Hematopoietic multipotent progenitor cell treated with erythropoietin and hydrocortisone succinate and interleukin-3 and kit ligand, for 17 days (in vitro differentiated cells): ENCODE measurements at regions not wholly inside any gene's neighbourhood (a gene's known extent, or its start where the extent isn't known, plus 50 kb on each side); places are given as distances from the start of the nearest gene placed in this dataset.
"Not testable (repeated sequence)": the region's sequence is repeated elsewhere in the genome, so short reads cannot be mapped to it uniquely, and the experiment has no call there.

Experiments used
- DNase-seq: peaks from one replicate; pipeline ENCODE4 v3.0.0-alpha.2; 2015; ENCODE audit warnings: low spot score

DNA sequence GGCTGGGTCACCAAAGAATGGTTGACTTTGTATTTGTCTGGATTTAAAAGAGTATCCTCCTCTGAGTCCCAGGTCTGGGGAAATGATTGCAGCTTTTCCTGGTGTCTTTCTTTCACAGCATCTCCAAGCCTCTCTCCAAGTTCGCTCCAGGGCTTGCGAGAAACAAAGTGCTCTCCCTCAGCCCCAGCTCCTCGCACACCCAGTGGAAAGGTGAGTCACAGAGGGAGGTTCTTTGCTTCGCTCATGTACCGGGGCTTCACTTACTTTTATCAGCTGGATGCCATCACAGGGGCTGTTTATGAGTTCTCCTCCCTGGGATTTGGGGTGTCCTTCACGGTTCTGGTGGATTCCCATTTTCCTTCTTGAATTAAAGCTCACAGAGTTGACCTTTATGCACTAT lies 252.2 kb upstream of the PLPP4 start:
- no peak for DNase-seq

DNA sequence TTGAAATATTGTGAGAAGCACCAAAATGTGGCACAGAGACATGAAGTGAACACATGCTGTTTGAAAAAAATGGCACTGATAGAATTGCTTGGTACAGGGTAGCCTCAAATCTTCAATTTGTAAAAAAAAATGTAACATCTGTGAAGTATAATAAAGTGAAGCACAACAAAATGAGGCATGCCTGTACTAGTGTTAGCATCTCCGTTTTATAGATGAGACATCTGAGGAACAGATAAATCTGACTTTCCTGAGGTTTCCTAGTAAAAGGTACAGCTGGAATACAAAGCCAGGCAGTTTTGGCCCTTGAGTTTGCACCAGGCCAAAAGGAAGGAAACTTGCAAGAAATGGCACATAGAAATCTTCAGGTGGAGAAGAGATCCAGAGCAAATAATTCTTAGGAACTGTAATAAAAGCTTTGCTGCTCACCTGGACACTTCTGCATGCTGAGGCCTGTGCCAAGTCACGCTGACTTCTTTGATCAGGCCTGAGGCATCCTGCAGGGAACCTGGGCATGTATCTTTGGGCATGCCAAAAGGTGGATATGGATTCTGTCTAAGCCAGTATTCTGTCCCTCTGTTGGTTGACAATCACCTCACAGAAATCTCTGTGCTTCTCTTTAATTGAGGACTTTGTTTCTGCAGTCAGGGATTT lies 251.5 kb upstream of the PLPP4 start:
- no peak for DNase-seq

DNA sequence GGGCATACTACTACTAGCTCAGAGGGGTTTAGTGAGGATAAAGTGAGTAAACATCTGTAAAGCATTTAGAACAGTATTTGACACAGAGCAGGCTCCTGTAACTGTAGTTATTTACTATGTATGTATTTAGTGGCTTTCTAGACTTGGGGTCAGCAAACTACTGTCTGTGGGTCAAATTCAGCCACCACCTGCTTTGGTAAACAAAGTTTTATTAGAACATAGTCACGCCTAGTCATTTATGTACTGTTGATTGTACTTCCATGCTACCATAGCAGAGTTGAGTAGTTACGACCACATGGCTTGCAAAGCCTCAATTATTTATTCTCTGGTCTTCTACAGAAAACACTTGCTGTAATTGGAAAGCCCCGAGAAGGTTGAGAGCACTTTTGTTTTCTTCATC lies 248.5 kb upstream of the PLPP4 start:
- DNase-seq: no peak

DNA sequence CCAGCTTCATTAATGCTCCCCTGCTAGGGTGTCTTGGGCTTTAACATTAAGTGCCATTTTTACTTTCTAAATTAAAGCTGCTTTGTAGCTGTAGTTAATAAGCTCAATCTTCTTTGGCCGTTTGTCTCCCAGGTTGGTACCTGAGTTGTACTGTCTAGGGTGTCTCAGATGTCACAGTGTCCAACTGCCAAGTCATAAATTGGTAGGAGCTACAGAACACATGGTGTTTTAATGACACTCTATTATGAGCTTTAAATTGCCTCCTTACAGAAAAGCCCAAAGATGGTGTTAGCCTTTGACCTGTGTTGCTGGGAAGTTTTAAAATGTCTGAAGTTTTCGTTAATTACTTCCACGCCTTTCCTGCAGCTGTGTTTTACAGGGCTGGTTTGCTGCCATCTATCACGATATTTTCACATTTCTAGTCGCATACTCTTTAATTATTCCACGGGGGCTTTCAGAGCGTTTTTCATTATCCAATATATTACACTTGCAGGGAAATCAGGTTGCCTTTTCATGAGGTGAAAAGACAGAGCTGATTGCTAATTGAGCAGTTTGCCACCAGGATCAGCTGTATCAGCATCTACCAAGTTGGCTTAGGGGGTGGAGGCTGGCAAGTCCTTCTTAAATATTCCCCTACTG lies 247.8 kb upstream of the PLPP4 start:
- no peak for DNase-seq

DNA sequence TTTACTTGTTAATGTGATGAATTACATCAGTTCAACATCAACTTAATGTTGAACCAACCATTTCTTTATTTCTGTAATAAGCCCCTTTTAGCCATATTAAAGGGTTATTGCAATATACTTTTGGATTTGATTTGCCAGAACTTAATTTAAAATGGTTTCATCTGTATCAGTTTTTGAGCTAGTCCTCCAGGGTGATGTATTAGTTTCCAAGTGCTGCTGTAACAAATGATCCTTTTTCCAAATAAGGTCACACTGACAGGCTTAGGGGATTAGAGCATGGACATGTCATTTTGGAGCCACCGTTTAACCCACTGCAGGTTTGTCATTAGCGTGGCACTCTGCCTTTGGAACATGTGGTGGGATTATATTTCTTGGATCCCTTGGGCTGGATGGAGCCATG lies 244.8 kb upstream of the PLPP4 start:
- no peak for DNase-seq

DNA sequence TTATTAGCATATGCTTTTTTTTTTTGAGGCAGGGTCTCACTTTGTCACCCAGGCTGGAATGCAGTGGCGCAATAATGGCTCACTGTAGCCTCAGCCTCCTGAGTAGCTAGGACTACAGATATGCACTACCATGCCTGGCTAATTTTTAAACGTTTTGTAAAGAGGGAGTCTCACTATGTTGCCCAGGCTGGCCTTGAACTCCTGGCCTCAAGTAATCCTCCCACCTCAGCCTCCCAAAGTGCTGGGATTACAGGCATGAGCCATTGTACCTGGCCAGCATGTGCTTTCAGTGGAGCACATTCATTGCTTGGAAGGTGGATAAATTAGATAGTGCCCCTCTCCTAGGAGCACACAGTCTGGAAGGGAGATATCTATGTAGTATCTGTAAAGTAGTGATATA lies 243.7 kb upstream of the PLPP4 start:
- not testable (repeated sequence) for DNase-seq

DNA sequence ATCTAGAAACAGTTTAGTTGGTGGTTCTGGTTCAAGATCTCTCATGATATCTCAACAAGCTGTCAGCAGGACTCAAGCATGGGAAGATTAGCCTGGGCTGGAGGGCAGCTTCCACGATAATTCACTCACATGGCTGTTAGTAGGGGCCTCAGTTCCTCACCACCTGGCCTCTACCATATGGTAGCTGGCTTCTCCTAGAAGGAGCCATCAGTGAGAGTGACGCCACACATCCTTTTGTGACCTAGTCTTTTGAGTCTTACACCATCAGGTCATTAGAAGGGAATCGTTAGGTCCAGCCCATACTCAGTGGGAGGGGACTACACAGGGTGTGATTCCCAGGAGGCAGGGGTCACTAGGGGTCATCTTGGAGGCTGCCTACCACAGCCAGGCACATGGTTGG lies 239.3 kb upstream of the PLPP4 start:
- no peak for DNase-seq

DNA sequence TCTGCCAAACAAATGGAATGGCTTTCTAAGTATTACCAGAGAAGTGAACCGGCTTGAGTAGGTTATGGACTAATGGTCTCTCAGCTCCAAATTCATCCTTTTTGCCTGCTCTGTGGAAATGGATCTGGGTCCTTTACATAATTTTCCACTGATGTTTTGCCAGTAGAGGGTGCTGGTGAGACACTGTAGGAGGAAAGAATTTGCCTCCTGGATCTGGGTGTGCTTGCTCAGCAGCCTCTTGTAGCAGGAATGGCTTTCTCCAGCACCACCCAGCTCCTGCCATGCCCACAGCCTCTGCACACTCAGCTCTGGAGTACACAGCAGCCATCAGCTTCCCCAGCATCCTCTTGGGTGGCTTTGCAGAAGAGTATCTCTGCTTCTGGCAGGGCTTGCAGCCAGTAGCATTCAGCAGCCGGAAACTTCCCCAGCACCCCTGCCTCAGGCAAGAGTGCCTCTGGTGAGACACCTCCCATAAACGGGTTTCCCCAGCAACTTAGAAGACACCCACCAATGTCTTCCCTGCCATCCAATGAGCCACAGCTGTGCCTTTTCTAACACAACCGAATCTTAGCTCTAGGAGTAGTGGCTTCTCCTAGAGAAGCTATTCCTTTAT lies 235.0 kb upstream of the PLPP4 start:
- DNase-seq: peak; percentile 19

DNA sequence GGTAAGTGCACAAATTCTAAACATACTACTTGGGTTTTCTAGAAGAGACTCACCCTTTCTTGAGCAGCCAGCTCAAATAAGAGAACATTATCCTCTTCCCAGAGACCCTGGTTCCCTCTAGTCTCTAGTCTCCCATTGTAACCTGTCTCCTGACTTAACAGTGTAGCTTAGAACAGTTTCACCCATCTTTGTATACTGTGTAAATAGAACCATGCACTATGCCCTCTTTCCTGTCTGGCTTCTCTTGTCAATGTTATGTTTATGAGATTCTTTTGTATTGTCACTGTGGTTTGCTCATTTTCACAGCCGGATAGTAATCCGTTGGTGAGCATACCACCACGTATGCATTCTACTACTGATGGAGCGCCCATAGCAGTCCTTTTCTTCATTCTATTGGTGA lies 227.4 kb upstream of the PLPP4 start:
- no peak for DNase-seq

DNA sequence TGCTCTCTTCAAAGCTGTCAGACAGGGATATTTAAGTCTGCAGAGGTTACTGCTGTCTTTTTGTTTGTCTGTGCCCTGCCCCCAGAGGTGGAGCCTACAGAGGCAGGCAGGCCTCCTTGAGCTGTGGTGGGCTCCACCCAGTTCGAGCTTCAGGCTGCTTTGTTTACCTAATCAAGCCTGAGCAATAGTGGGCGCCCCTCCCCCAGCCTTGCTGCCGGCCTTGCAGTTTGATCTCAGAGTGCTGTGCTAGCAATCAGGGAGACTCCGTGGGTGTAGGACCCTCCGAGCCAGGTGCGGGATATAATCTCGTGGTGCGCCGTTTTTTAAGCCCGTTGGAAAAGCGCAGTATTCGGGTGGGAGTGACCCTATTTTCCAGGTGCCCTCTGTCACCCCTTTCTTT lies 217.3 kb upstream of the PLPP4 start:
- DNase-seq: not testable (repeated sequence)

DNA sequence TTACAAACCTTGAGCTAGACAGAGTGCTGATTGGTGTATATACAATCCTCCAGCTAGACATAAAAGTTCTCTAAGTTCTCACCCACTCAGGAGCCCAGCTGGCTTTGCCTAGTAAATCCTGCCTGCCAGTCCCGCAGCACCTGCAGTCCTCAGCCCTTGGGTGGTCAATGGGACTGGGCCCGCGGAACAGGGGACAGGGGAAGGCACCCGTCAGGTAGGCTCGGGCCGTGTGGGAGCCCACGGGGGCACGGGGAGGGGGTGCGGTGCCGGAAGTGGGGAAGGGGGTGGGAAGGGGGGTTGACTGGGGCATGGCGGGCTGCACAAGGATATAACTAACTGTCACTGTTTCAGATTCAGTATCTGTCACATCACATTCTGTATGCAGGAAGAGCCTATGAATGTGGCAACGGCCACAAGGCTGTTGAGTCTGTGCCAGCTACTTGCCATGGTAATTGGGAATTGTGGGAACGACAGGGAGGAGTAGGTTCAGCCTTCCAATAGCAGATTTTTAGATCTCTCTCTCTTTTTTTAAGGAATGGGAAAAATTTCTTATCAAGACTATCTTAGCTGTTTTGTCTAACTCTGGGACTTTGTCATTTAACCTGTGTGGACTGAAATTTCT lies 205.1 kb upstream of the PLPP4 start:
- DNase-seq: no peak

DNA sequence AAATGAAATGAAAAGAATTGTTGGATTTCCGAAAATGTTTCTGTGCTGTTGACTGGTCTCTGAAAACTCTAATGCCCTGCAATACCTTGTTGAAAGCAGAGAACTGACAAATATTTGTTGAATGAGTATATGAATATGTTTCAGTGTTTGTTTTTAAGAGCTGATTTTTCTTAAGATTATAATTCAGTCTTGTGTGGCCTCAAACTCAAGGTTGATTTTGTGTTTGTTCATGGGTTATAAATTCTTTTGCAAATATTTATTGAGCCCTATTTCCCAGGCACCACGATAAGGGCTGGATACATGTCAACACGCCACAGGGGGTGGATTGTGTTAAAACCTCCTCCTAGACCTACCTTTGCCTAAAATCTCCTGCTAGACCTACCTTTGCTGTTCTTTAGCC lies 203.9 kb upstream of the PLPP4 start:
- DNase-seq: no peak

DNA sequence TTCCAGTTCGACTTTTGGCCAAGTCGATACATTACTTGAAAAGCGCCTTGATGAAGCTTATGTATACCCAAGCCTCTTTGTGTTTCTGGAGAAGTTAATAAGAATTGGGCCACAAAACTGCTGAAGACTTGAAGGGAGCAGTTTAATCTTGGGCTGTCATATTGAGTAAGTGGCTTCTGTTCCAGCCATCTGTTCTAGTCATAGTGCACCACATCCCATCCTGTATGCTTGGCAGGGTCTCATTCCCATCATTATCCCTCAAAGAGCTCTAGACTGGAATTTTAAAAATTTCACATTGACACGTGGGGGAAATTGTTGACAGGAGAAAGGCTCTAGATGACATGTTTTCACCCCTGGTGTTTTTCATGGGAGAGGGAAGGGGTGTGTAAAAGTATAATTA lies 196.6 kb upstream of the PLPP4 start:
- DNase-seq: no peak

DNA sequence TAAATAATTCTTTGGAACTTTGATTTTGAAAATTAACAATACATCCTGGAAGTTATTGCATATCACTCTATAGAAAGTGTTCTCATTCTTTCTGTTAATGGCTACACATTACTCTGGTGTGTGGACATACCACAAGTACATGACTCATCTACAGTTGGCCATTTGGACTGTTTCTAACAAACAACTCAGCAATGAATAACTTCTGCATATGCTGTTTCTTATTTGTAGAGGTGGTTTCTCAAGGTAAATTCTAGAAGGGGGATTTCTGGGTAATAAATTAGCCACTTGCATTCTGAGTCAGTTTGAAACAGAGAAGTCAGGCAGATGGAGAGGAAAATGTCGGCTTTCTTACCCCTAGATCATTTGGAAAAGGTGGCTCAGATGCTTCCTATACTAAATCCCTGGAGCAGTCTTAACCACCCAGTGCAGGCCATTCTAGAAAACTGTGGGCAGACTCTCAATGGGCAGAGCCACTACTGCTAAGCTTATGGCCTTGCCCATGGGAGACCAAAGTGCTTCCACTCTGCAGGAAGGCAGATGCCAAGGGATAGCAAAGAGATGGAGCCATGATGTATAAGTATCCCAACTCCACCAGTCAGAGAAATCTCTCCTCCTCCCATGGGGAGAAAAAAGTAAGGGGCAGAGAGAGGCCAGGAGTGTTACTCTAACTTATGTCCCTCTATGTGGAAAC lies 194.0 kb upstream of the PLPP4 start:
- no peak for DNase-seq

DNA sequence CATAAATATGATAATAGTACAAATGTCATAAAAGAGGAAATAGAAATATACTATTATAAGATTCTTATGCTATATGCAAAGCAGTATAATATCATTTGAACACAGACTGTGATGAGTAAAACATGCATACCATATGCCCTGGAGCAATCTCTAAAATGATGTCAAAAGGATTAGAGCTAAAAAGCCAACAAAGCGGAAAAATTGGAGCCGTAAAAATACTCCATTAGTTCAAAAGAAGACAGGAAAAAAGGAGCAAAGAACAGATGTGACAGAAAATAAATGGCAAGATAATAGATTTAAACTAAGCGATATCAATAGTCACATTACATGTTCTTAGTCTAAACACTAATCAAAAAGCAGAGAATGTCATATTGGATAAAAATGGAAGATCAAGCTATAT lies 191.0 kb upstream of the PLPP4 start:
- no peak for DNase-seq

DNA sequence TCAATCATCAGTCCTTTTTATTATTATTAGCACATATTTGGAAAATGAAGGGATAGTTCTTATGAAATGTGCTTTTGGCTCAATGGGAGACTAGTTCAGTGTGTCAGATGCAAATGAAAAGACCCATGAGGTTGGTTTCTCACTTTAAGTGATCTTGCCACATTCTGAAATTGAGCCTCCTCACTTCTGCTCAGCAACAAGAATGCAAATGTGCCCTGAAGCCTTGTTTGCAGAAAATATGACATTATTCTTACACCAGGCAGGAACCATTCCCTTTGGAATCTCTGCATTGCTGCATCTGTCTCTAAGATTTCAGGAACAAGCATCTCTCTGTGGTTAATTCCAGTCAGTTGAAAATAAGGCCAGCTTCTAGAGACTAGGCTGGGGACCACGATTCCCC lies 186.1 kb upstream of the PLPP4 start:
- DNase-seq: no peak

DNA sequence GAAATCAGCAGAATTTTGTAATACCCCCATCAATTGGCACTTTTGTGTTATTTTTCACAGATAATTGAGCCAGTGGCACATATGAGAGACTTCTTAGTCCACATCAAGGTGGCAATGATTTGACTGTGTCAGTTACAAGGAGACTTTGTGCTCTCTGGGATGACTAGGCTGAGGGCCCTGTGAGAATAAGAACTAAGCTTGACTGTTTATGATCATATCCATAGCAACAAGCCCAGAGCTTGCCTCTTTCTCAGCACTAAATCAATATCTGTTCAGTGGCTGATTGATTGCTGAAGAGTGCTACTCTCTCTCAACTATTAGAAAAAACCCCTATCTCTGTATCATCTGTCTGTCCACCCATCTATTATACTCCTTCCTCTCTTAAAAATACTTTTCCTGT lies 185.3 kb upstream of the PLPP4 start:
- DNase-seq: no peak

DNA sequence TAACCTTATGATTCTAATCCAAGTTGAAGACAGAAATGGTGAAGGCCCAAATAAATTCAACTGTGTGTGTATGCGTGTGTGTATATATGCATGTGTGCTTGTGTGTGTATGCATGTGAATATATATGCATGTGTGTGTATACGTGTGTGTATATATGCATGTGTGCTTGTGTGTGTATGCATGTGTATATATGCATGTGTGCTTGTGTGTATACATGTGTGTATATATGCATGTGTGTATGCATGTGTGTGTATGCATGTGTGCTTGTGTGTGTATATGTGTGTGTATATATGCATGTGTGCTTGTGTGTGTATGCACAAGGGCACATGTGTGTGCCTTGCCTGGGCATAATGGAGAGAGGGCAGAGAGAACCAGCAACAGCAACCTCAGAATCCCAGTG lies 184.7 kb upstream of the PLPP4 start:
- no peak for DNase-seq

DNA sequence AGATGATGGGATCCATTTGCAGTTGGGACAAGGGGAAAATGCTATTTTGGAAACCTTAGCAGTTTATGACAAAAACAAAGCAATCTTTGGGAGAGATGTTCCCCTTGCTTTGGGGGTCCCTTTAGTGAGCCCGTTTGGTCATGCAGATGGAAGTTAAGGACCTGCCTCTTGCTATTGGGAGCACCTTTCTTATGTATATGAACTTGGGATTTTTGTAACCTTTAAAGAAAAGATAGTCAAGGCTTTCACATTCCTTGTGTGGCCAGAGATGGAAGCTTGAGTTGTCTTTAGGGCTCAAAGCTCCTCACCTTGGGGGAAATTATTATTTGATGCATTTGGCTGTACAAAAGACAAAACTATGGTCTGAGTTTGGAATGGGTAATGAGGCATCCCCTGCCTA lies 179.0 kb upstream of the PLPP4 start:
- no peak for DNase-seq

DNA sequence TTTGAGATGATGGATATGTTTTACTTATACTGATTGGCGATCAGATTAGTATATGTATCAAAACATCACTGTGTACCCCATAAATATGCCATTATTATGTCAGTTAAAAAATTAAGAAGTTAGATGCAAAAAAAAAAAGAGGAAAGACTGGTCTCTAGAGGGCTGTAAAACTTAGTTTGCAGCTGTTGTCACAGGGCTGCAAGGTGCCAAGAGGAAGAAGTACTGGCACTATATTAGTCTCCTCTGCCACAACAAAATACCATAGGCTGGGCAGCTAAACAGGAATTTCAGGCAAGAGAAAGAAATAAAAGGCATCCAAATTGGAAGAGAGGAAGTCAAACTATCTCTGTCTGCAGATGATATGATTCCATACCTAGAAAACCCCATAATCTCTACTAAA lies 177.8 kb upstream of the PLPP4 start:
- DNase-seq: no peak

DNA sequence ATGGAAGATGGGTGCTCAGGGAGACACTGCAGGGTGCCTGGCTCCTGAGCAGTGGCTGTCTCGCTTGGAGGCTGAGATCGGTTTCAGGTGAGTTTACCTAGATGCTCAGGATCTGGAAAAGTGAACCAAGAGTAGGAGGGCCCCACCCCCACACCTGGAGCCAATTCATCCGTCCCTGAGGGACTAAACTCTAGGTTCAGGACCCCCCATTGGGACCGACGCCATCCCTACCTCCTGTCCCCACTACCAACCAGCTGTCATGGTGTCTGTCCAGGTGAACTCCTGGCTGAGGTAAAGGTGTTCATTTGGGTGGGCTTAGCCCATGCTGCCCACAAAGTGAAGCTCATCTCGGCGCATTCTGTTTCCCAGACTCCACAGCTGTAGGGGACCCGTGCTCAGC lies 174.6 kb upstream of the PLPP4 start:
- DNase-seq: no peak

DNA sequence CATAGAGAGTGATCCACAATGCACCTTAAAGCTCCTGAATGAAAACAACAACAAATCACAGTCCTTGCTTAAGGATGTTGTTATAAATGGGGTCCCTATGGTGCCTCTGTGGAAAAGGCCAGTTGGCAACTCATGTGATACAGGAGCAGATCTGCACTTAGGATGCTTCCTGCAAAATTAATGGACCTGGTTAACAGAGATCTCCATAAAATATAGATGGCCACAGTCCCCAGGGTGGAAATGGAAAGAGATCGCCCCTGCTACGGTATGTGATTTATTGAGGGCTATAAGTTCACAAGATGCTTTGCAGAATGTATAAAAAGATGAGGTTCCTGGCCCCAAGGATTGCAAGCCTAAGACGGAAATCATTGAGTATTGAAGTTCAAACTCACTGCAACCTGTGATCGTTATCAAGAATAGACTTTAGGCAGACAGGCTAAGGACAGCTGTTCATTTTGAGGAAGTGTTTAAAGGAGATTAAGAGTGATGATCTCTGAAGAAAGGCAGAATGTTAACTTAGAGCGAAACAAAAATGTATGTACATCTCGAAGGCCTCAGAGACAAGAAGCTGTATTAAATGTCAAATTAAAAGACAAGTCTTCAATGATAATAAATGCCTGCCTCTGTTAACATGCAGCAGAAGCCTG lies 174.1 kb upstream of the PLPP4 start:
- DNase-seq: no peak
